Activated B cell treated with CpG ODN at 0.5 μM for 24 hours (primary cell): ENCODE measurements at regions not wholly inside any gene's neighbourhood (a gene's known extent, or its start where the extent isn't known, plus 50 kb on each side); places are given as distances from the start of the nearest gene placed in this dataset.

Source experiments
- ATAC-seq: fragments of 200-7000 bp; cut with Tn5 transposase; one replicate; pipeline ENCODE4 v1.10.0; 2021; ENCODE audit warnings: low read depth, mild to moderate bottlenecking, moderate library complexity
- CTCF ChIA-PET: fragments of 350-600 bp; sonication (Branson Sonifier 250); formaldehyde crosslinking; loops from one replicate; lab custom pipeline; 2021; ENCODE audit warnings: antibody characterized with exemption; lab: Charles Lee
- POLR2A ChIA-PET: fragments of 350-600 bp; sonication (Branson Sonifier 250); formaldehyde crosslinking; loops from one replicate; lab custom pipeline; 2021; ENCODE audit warnings: antibody characterized with exemption; lab: Charles Lee
- DNase-seq: peaks from one replicate; pipeline ENCODE4 v3.0.0; 2022
- H3K27ac Mint-ChIP-seq: one replicate; pipeline ENCODE4 v1.8.0; 2020; ENCODE audit warnings: mixed read lengths
- H3K27me3 Mint-ChIP-seq: one replicate; pipeline ENCODE4 v1.8.0; 2021; ENCODE audit warnings: mixed read lengths
- H3K36me3 Mint-ChIP-seq: one replicate; pipeline ENCODE4 v1.8.0; 2021; ENCODE audit warnings: low read depth, mixed read lengths
- H3K4me1 Mint-ChIP-seq: one replicate; pipeline ENCODE4 v1.8.0; 2021; ENCODE audit warnings: mixed read lengths
- H3K4me3 Mint-ChIP-seq: one replicate; pipeline ENCODE4 v1.8.0; 2020; ENCODE audit warnings: mild to moderate bottlenecking, mixed read lengths
- H3K9me3 Mint-ChIP-seq: one replicate; pipeline ENCODE4 v1.8.0; 2020; ENCODE audit warnings: mixed read lengths
- intact Hi-C: fragments of 100-400 bp; cut with micrococcal nuclease; formaldehyde crosslinking; loops from one replicate; pipeline ENCODE4 v1.15.1; 2024
- TF ChIP-seq, protein P1 (sequence below): fragments of 200-600 bp; IDR thresholded peaks from one replicate; pipeline ENCODE4 v1.8.0; 2022; ENCODE audit warnings: antibody characterized with exemption, mild to moderate bottlenecking

DNA sequence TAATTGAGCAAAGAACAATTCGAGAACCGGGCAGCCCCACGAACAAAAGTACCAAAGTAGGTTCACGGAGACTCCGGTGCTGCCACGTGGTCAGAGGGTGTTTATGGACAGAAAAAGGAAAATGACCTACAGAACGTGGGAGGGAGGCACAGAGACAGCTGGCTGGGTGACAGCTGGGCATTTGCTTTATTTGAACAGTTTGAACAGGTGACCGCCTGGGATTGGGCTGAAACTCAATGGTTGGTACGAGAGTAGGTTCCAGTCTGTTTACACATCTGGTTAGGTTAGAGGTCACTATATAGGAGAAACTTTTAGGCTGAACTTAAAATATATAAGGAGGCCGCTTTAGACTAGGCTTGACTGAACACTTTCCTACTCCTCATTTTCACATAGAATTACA, 50.6 kb upstream of the CELF2 start:
- Mint-ChIP-seq H3K27me3 (peaks cover 24% of the 10 kb centered on the region), H3K4me1 (no peaks in the 10 kb centered on the region), H3K9me3 (no peaks in the 10 kb centered on the region), H3K27ac (no peak overlapping the region), H3K4me3 (no peak overlapping the region), H3K36me3 (no peaks in the 10 kb centered on the region)
- no peak for DNase-seq
- intact Hi-C loops, result no loop called here
- TF ChIP-seq, protein P1, sequence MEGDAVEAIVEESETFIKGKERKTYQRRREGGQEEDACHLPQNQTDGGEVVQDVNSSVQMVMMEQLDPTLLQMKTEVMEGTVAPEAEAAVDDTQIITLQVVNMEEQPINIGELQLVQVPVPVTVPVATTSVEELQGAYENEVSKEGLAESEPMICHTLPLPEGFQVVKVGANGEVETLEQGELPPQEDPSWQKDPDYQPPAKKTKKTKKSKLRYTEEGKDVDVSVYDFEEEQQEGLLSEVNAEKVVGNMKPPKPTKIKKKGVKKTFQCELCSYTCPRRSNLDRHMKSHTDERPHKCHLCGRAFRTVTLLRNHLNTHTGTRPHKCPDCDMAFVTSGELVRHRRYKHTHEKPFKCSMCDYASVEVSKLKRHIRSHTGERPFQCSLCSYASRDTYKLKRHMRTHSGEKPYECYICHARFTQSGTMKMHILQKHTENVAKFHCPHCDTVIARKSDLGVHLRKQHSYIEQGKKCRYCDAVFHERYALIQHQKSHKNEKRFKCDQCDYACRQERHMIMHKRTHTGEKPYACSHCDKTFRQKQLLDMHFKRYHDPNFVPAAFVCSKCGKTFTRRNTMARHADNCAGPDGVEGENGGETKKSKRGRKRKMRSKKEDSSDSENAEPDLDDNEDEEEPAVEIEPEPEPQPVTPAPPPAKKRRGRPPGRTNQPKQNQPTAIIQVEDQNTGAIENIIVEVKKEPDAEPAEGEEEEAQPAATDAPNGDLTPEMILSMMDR, result no peak
- ATAC-seq, result no peak
- POLR2A ChIA-PET, result no interaction called here
- CTCF ChIA-PET, result no interaction called here

GRCh38 chr10:10967581-10968256, 50.0 kb upstream of the CELF2 start:
- Mint-ChIP-seq H3K4me1 (no peaks in the 10 kb centered on the region), H3K4me3 (no peak overlapping the region), H3K9me3 (no peaks in the 10 kb centered on the region), H3K27me3 (peaks cover 30% of the 10 kb centered on the region), H3K36me3 (no peaks in the 10 kb centered on the region), H3K27ac (no peak overlapping the region)
- DNase-seq, result no peak
- intact Hi-C loops, result no loop called here
- ChIA-PET CTCF (no interaction called here), POLR2A (no interaction called here)
- ATAC-seq, result no peak
- TF ChIP-seq, protein P1, result no peak
